K562 (cell line): ENCODE measurements at regions not wholly inside any gene's neighbourhood (a gene's known extent, or its start where the extent isn't known, plus 50 kb on each side); places are given as distances from the start of the nearest gene placed in this dataset.

Source experiments
- ATAC-seq: fragments of 200-7000 bp; cut with Tn5 transposase; 3 replicates; pipeline ENCODE4 v1.9.1; 2020; ENCODE audit warnings: moderate library complexity
- BruUV-seq: library from RNA; stranded (reverse); fragments of 400-500 nt; replicated peaks from 2 replicates; lab custom pipeline; 2021; lab: Mats Ljungman, UMichigan
- CTCF ChIA-PET: fragments of 300-600 bp; formaldehyde crosslinking; extraction: SDS; loops from one replicate; lab custom pipeline; 2021; ENCODE audit warnings: low intra/inter-chr PET ratio; lab: Yijun Ruan, JAX
- POLR2A ChIA-PET: fragments of 300-600, 350-650 bp; sonication (Branson Sonifier 250); formaldehyde crosslinking; extraction: SDS; loops from one replicate; lab custom pipeline; 2021; ENCODE audit warnings: antibody characterized with exemption, inconsistent platforms; lab: Yijun Ruan, JAX
- DNase-seq, 4 experiments: peaks; one replicate each; pipeline versions ENCODE4 v3.0.0 to v3.0.0-alpha.2; 2011 to 2018; ENCODE audit warnings: low spot score in 3 of 4, mixed read lengths in 3 of 4; ENCODE audit errors: extremely low read depth in 1 of 4
- FAIRE-seq: peaks from 2 replicates; lab custom pipeline; 2011; peaks lifted over from hg19 to GRCh38; lab: Jason Lieb, UNC
- H2AFZ ChIP-seq: 2 replicates; pipeline ENCODE4 v1.6.0; 2011; ENCODE audit warnings: low read depth, low read length, control low read depth, inconsistent platforms
- H3K27ac ChIP-seq: fragments of 200-600 bp; 3 replicates; pipeline ENCODE4 v1.8.0; 2011; ENCODE audit warnings: low read depth, mild to moderate bottlenecking, control low read depth, inconsistent platforms, low read length, moderate library complexity, mixed read lengths; ENCODE audit errors: extremely low read depth
- H3K27me3 ChIP-seq, 2 experiments: fragments of 300-600 bp in 1 of 2; 2 replicates in 1 of 2; 3 replicates in 1 of 2; pipeline versions ENCODE4 v1.6.0 to v1.8.0; 2011; ENCODE audit warnings: inconsistent platforms in 2 of 2, low read length in 2 of 2, mild to moderate bottlenecking in 1 of 2, mixed read lengths in 1 of 2, moderate library complexity in 1 of 2; ENCODE audit not compliant: control insufficient read depth in 2 of 2, insufficient read depth in 2 of 2
- H3K36me3 ChIP-seq: fragments of 300-600 bp; 3 replicates; pipeline ENCODE4 v1.8.0; 2011; ENCODE audit warnings: mild to moderate bottlenecking, low read length, inconsistent platforms; ENCODE audit not compliant: control insufficient read depth, insufficient read depth
- H3K4me1 ChIP-seq, 2 experiments: fragments of 200-600 bp in 1 of 2; replicated peaks in 1 of 2; 2 replicates in 1 of 2; 3 replicates in 1 of 2; pipeline versions ENCODE4 v1.5.1 to v1.8.0; 2011; ENCODE audit warnings: inconsistent platforms in 2 of 2, low read length in 2 of 2, mild to moderate bottlenecking in 1 of 2, mixed read lengths in 1 of 2, moderate library complexity in 1 of 2; ENCODE audit not compliant: control insufficient read depth in 2 of 2, insufficient read depth in 2 of 2
- H3K4me2 ChIP-seq: 2 replicates; pipeline ENCODE4 v1.6.1; 2011; ENCODE audit warnings: low read length, control low read depth, inconsistent platforms, mixed read lengths; ENCODE audit not compliant: insufficient read depth
- H3K4me3 ChIP-seq: fragments of 200-600 bp; sonication (generic), shearing (Covaris generic); 2 replicates; pipeline ENCODE4 v1.5.1; 2016; ENCODE audit warnings: control low read depth, inconsistent platforms
- H3K79me2 ChIP-seq: fragments of 200-600 bp; 3 replicates; pipeline ENCODE4 v1.8.0; 2011; ENCODE audit warnings: low read length, inconsistent platforms; ENCODE audit not compliant: control insufficient read depth, insufficient read depth
- H3K9ac ChIP-seq, 2 experiments: 2 replicates each; pipeline versions ENCODE4 v1.6.0 to v1.6.1; 2011; ENCODE audit warnings: low read depth in 2 of 2, low read length in 2 of 2, control low read depth in 1 of 2, inconsistent platforms in 1 of 2, mild to moderate bottlenecking in 1 of 2, mixed read lengths in 1 of 2; ENCODE audit not compliant: insufficient read depth in 1 of 2
- H3K9me1 ChIP-seq: one replicate; pipeline ENCODE4 v1.6.0; 2011; ENCODE audit warnings: inconsistent platforms, mild to moderate bottlenecking, low read length, moderate library complexity; ENCODE audit not compliant: control insufficient read depth, insufficient read depth
- H3K9me3 ChIP-seq: replicated peaks from 2 replicates; pipeline ENCODE4 v1.5.1; 2011; ENCODE audit warnings: low read depth, low read length, inconsistent platforms; ENCODE audit not compliant: control insufficient read depth, insufficient read depth
- H4K20me1 ChIP-seq: replicated peaks from 2 replicates; pipeline ENCODE4 v1.6.1; 2011; ENCODE audit warnings: low read length, inconsistent platforms, mixed read lengths; ENCODE audit not compliant: control insufficient read depth, insufficient read depth
- CSDE1 ChIP-seq, 2 experiments: fragments of 450-650 bp; IDR thresholded peaks; 2 replicates each; pipeline ENCODE4 v1.6.1; 2016; ENCODE audit warnings: mild to moderate bottlenecking in 1 of 2
- ETV6 ChIP-seq, 3 experiments: fragments of 150-350 bp in 1 of 3; sonication (generic) in 1 of 3; formaldehyde crosslinking in 1 of 3; IDR thresholded peaks; 2 replicates each; pipeline versions ENCODE4 v1.6.1 to v1.8.0; 2014 to 2022; ENCODE audit warnings: borderline replicate concordance in 2 of 3, low read depth in 2 of 3, antibody characterized with exemption in 1 of 3, low read length in 1 of 3, mild to moderate bottlenecking in 1 of 3, missing genetic modification reagents in 1 of 3
- FOXK2 ChIP-seq, 2 experiments: fragments of 450-650 bp; IDR thresholded peaks in 1 of 2; conservative IDR thresholded peaks in 1 of 2; 2 replicates each; pipeline ENCODE4 v1.6.1; 2016; ENCODE audit warnings: low read depth in 2 of 2, mild to moderate bottlenecking in 1 of 2
- MCM2 ChIP-seq: fragments of 450-650 bp; IDR thresholded peaks from 2 replicates; pipeline ENCODE4 v1.6.1; 2017; ENCODE audit warnings: low read depth, mild to moderate bottlenecking
- NCOA4 ChIP-seq: fragments of 450-650 bp; IDR thresholded peaks from 2 replicates; pipeline ENCODE4 v1.6.1; 2018; ENCODE audit warnings: mild to moderate bottlenecking; ENCODE audit not compliant: partially characterized antibody
- THRAP3 ChIP-seq: fragments of 450-650 bp; IDR thresholded peaks from 2 replicates; pipeline ENCODE4 v1.6.1; 2016; ENCODE audit warnings: mild to moderate bottlenecking, inconsistent platforms, borderline replicate concordance
- ZNF121 ChIP-seq: sonication (generic); formaldehyde crosslinking; conservative IDR thresholded peaks from 2 replicates; pipeline ENCODE4 v1.8.0; 2022; ENCODE audit warnings: missing genetic modification reagents
- WGBS: fragments of 100-300 bp; shearing (Covaris generic); methylation state at CpG from one replicate; pipeline ENCODE4 v1.1.6; 2016; ENCODE audit warnings: low coverage, mixed read lengths; ENCODE audit not compliant: insufficient coverage; ENCODE audit errors: missing lambda C conversion rate; 5-methylcytosine and 5-hydroxymethylcytosine counted together
- in situ Hi-C: fragments of 300-500 bp; cut with MboI; formaldehyde crosslinking; loops from 4 replicates; pipeline ENCODE4 v1.15.0; 2018; ENCODE audit warnings: inconsistent platforms, mixed read lengths
- intact Hi-C: fragments of 100-400 bp; cut with micrococcal nuclease; formaldehyde crosslinking; loops from 2 replicates; pipeline ENCODE4 v1.14.2; 2022
- TF ChIP-seq, protein P1 (sequence below): fragments of 200-600 bp; sonication (generic); IDR thresholded peaks from one replicate; pipeline ENCODE4 v1.6.1; 2012; ENCODE audit warnings: mild to moderate bottlenecking, low read depth, low read length, inconsistent platforms
- TF ChIP-seq, protein P2 (sequence below): IDR thresholded peaks from 2 replicates; pipeline ENCODE4 v1.6.1; 2012; ENCODE audit warnings: low read depth, low read length, improper control_type of control experiment, borderline replicate concordance

GRCh38 chr16:86828653-86829052, 250.3 kb downstream of the FOXL1 start:
- Histone ChIP-seq H3K9ac (no peak overlapping the region), H2AFZ (no peak overlapping the region), H3K79me2 (no peaks in the 10 kb centered on the region), H3K27me3 (peaks cover 35 to 67% of the 10 kb centered on the region in 2 experiments), H3K36me3 (no peaks in the 10 kb centered on the region), H3K4me2 (no peak overlapping the region), H4K20me1 (peaks cover 17% of the 10 kb centered on the region; the same call in 1 of the 2 replicates), H3K9me1 (no peaks in the 10 kb centered on the region), H3K9me3 (no peaks in the 10 kb centered on the region), H3K4me1 (no peaks in the 10 kb centered on the region), H3K27ac (no peak overlapping the region), H3K4me3 (no peak overlapping the region)
- DNase-seq: no peak
- BruUV-seq: no TSS peak
- no peak for FAIRE-seq
- ChIA-PET POLR2A (no interaction called here), CTCF (no interaction called here)
- in situ Hi-C loops (no loop called here), intact Hi-C loops (no loop called here)
- ATAC-seq: no peak
- under 1% methylated on average over 11 of the region's 11 CpGs for WGBS
- no peak for TF ChIP-seq NCOA4
- TF ChIP-seq MCM2: no peak
- no peak for TF ChIP-seq FOXK2 (conservative IDR thresholded peaks at IDR 0.05 in 1 of 2, IDR thresholded peaks at IDR 0.05 in 1 of 2; ENCODE audit: low read depth in 2 of 2)
- TF ChIP-seq, protein P1, sequence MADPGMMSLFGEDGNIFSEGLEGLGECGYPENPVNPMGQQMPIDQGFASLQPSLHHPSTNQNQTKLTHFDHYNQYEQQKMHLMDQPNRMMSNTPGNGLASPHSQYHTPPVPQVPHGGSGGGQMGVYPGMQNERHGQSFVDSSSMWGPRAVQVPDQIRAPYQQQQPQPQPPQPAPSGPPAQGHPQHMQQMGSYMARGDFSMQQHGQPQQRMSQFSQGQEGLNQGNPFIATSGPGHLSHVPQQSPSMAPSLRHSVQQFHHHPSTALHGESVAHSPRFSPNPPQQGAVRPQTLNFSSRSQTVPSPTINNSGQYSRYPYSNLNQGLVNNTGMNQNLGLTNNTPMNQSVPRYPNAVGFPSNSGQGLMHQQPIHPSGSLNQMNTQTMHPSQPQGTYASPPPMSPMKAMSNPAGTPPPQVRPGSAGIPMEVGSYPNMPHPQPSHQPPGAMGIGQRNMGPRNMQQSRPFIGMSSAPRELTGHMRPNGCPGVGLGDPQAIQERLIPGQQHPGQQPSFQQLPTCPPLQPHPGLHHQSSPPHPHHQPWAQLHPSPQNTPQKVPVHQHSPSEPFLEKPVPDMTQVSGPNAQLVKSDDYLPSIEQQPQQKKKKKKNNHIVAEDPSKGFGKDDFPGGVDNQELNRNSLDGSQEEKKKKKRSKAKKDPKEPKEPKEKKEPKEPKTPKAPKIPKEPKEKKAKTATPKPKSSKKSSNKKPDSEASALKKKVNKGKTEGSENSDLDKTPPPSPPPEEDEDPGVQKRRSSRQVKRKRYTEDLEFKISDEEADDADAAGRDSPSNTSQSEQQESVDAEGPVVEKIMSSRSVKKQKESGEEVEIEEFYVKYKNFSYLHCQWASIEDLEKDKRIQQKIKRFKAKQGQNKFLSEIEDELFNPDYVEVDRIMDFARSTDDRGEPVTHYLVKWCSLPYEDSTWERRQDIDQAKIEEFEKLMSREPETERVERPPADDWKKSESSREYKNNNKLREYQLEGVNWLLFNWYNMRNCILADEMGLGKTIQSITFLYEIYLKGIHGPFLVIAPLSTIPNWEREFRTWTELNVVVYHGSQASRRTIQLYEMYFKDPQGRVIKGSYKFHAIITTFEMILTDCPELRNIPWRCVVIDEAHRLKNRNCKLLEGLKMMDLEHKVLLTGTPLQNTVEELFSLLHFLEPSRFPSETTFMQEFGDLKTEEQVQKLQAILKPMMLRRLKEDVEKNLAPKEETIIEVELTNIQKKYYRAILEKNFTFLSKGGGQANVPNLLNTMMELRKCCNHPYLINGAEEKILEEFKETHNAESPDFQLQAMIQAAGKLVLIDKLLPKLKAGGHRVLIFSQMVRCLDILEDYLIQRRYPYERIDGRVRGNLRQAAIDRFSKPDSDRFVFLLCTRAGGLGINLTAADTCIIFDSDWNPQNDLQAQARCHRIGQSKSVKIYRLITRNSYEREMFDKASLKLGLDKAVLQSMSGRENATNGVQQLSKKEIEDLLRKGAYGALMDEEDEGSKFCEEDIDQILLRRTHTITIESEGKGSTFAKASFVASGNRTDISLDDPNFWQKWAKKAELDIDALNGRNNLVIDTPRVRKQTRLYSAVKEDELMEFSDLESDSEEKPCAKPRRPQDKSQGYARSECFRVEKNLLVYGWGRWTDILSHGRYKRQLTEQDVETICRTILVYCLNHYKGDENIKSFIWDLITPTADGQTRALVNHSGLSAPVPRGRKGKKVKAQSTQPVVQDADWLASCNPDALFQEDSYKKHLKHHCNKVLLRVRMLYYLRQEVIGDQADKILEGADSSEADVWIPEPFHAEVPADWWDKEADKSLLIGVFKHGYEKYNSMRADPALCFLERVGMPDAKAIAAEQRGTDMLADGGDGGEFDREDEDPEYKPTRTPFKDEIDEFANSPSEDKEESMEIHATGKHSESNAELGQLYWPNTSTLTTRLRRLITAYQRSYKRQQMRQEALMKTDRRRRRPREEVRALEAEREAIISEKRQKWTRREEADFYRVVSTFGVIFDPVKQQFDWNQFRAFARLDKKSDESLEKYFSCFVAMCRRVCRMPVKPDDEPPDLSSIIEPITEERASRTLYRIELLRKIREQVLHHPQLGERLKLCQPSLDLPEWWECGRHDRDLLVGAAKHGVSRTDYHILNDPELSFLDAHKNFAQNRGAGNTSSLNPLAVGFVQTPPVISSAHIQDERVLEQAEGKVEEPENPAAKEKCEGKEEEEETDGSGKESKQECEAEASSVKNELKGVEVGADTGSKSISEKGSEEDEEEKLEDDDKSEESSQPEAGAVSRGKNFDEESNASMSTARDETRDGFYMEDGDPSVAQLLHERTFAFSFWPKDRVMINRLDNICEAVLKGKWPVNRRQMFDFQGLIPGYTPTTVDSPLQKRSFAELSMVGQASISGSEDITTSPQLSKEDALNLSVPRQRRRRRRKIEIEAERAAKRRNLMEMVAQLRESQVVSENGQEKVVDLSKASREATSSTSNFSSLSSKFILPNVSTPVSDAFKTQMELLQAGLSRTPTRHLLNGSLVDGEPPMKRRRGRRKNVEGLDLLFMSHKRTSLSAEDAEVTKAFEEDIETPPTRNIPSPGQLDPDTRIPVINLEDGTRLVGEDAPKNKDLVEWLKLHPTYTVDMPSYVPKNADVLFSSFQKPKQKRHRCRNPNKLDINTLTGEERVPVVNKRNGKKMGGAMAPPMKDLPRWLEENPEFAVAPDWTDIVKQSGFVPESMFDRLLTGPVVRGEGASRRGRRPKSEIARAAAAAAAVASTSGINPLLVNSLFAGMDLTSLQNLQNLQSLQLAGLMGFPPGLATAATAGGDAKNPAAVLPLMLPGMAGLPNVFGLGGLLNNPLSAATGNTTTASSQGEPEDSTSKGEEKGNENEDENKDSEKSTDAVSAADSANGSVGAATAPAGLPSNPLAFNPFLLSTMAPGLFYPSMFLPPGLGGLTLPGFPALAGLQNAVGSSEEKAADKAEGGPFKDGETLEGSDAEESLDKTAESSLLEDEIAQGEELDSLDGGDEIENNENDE: no peak
- TF ChIP-seq, protein P2, sequence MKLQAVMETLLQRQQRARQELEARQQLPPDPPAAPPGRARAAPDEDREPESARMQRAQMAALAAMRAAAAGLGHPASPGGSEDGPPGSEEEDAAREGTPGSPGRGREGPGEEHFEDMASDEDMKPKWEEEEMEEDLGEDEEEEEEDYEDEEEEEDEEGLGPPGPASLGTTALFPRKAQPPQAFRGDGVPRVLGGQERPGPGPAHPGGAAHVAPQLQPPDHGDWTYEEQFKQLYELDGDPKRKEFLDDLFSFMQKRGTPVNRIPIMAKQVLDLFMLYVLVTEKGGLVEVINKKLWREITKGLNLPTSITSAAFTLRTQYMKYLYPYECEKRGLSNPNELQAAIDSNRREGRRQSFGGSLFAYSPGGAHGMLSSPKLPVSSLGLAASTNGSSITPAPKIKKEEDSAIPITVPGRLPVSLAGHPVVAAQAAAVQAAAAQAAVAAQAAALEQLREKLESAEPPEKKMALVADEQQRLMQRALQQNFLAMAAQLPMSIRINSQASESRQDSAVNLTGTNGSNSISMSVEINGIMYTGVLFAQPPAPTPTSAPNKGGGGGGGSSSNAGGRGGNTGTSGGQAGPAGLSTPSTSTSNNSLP: no peak
- TF ChIP-seq CSDE1 (IDR thresholded peaks at IDR 0.05): no peak
- TF ChIP-seq ETV6 (IDR thresholded peaks at IDR 0.05; ENCODE audit: borderline replicate concordance in 1 of 2, low read depth in 2 of 2, low read length in 1 of 2): no peak
- TF ChIP-seq ETV6 (CRISPR knock-in tag; IDR thresholded peaks at IDR 0.05; ENCODE audit: borderline replicate concordance): no peak
- TF ChIP-seq ZNF121 (CRISPR knock-in tag): no peak
- no peak for TF ChIP-seq THRAP3
